ENCODE measurements at regions not wholly inside any gene's neighbourhood (a gene's known extent, or its start where the extent isn't known, plus 50 kb on each side); places are given as distances from the start of the nearest gene placed in this dataset.
A peak's percentile ranks its signal among the peaks of the same experiment; 100 is the strongest.

DNA sequence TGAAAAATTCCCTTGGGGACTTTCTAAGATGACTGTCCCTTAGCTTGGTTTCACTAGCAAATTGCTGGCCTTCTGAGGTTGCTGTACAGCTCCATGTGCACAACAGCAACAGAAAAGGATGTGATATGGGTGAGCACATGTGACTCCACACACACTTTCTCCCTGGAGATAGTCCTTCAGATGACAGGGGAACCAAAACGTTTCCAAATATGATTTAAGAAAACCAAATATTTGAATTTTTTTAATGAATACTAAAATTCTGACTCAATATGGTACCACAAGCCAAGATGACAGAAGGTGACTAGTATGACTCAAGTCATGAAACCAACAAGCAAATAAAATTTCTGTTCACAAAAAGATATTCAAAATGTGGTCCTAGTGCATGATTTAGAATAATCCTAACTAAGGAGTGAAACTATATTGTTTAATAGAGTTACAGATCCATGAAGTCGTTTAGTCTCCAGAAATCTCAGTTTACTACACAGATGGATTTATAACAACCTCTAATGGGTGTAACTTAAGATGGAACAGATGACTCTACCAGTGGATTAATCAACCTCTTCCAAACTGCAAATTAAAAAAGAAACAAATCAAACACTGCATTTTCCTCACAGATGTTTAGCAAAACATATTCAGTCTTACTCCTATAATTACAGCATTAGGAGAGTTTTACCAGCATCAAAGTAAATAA, 144.8 kb upstream of the PIK3R1 start (continued):
- TF ChIP-seq MYC (IDR thresholded peaks at IDR 0.05; ENCODE audit: insufficient read depth, insufficient read length, insufficient replicate concordance, low read length, severe bottlenecking), result no peak
- peak; percentile 61 for TF ChIP-seq NR2F1 (conservative IDR thresholded peaks at IDR 0.05)
- TF ChIP-seq STAT3 (IDR thresholded peaks at IDR 0.05; ENCODE audit: low read depth, low read length), result no peak
- no peak for TF ChIP-seq RFX5 (IDR thresholded peaks at IDR 0.05; ENCODE audit: low read depth, low read length)
- TF ChIP-seq, protein P1, sequence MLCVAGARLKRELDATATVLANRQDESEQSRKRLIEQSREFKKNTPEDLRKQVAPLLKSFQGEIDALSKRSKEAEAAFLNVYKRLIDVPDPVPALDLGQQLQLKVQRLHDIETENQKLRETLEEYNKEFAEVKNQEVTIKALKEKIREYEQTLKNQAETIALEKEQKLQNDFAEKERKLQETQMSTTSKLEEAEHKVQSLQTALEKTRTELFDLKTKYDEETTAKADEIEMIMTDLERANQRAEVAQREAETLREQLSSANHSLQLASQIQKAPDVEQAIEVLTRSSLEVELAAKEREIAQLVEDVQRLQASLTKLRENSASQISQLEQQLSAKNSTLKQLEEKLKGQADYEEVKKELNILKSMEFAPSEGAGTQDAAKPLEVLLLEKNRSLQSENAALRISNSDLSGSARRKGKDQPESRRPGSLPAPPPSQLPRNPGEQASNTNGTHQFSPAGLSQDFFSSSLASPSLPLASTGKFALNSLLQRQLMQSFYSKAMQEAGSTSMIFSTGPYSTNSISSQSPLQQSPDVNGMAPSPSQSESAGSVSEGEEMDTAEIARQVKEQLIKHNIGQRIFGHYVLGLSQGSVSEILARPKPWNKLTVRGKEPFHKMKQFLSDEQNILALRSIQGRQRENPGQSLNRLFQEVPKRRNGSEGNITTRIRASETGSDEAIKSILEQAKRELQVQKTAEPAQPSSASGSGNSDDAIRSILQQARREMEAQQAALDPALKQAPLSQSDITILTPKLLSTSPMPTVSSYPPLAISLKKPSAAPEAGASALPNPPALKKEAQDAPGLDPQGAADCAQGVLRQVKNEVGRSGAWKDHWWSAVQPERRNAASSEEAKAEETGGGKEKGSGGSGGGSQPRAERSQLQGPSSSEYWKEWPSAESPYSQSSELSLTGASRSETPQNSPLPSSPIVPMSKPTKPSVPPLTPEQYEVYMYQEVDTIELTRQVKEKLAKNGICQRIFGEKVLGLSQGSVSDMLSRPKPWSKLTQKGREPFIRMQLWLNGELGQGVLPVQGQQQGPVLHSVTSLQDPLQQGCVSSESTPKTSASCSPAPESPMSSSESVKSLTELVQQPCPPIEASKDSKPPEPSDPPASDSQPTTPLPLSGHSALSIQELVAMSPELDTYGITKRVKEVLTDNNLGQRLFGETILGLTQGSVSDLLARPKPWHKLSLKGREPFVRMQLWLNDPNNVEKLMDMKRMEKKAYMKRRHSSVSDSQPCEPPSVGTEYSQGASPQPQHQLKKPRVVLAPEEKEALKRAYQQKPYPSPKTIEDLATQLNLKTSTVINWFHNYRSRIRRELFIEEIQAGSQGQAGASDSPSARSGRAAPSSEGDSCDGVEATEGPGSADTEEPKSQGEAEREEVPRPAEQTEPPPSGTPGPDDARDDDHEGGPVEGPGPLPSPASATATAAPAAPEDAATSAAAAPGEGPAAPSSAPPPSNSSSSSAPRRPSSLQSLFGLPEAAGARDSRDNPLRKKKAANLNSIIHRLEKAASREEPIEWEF (IDR thresholded peaks at IDR 0.05; ENCODE audit: insufficient replicate concordance, low read depth, low read length), result no peak
- no peak for TF ChIP-seq EGR1 (IDR thresholded peaks at IDR 0.05; ENCODE audit: borderline replicate concordance in 1 of 2, low read depth in 2 of 2, low read length in 2 of 2)
- TF ChIP-seq, protein P2, sequence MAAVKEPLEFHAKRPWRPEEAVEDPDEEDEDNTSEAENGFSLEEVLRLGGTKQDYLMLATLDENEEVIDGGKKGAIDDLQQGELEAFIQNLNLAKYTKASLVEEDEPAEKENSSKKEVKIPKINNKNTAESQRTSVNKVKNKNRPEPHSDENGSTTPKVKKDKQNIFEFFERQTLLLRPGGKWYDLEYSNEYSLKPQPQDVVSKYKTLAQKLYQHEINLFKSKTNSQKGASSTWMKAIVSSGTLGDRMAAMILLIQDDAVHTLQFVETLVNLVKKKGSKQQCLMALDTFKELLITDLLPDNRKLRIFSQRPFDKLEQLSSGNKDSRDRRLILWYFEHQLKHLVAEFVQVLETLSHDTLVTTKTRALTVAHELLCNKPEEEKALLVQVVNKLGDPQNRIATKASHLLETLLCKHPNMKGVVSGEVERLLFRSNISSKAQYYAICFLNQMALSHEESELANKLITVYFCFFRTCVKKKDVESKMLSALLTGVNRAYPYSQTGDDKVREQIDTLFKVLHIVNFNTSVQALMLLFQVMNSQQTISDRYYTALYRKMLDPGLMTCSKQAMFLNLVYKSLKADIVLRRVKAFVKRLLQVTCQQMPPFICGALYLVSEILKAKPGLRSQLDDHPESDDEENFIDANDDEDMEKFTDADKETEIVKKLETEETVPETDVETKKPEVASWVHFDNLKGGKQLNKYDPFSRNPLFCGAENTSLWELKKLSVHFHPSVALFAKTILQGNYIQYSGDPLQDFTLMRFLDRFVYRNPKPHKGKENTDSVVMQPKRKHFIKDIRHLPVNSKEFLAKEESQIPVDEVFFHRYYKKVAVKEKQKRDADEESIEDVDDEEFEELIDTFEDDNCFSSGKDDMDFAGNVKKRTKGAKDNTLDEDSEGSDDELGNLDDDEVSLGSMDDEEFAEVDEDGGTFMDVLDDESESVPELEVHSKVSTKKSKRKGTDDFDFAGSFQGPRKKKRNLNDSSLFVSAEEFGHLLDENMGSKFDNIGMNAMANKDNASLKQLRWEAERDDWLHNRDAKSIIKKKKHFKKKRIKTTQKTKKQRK (IDR thresholded peaks at IDR 0.05; ENCODE audit: low read depth, low read length), result no peak
- TF ChIP-seq, protein P3, sequence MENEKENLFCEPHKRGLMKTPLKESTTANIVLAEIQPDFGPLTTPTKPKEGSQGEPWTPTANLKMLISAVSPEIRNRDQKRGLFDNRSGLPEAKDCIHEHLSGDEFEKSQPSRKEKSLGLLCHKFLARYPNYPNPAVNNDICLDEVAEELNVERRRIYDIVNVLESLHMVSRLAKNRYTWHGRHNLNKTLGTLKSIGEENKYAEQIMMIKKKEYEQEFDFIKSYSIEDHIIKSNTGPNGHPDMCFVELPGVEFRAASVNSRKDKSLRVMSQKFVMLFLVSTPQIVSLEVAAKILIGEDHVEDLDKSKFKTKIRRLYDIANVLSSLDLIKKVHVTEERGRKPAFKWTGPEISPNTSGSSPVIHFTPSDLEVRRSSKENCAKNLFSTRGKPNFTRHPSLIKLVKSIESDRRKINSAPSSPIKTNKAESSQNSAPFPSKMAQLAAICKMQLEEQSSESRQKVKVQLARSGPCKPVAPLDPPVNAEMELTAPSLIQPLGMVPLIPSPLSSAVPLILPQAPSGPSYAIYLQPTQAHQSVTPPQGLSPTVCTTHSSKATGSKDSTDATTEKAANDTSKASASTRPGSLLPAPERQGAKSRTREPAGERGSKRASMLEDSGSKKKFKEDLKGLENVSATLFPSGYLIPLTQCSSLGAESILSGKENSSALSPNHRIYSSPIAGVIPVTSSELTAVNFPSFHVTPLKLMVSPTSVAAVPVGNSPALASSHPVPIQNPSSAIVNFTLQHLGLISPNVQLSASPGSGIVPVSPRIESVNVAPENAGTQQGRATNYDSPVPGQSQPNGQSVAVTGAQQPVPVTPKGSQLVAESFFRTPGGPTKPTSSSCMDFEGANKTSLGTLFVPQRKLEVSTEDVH (IDR thresholded peaks at IDR 0.05; ENCODE audit: low read depth, partially characterized antibody), result no peak
- TF ChIP-seq, protein P4, sequence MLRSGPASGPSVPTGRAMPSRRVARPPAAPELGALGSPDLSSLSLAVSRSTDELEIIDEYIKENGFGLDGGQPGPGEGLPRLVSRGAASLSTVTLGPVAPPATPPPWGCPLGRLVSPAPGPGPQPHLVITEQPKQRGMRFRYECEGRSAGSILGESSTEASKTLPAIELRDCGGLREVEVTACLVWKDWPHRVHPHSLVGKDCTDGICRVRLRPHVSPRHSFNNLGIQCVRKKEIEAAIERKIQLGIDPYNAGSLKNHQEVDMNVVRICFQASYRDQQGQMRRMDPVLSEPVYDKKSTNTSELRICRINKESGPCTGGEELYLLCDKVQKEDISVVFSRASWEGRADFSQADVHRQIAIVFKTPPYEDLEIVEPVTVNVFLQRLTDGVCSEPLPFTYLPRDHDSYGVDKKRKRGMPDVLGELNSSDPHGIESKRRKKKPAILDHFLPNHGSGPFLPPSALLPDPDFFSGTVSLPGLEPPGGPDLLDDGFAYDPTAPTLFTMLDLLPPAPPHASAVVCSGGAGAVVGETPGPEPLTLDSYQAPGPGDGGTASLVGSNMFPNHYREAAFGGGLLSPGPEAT (IDR thresholded peaks at IDR 0.05; ENCODE audit: low read depth), result peak; percentile 61; the same call in 1 of the 2 replicates
- no peak for TF ChIP-seq BACH1 (IDR thresholded peaks at IDR 0.05; ENCODE audit: borderline replicate concordance)
- TF ChIP-seq RAD21 (IDR thresholded peaks at IDR 0.05; ENCODE audit: insufficient read depth, low read depth, low read length), result no peak
- TF ChIP-seq RELA (IDR thresholded peaks at IDR 0.05; ENCODE audit: borderline replicate concordance, partially characterized antibody), result peak; percentile 57
